IPS-15b (cell line): ENCODE measurements at regions not wholly inside any gene's neighbourhood (a gene's known extent, or its start where the extent isn't known, plus 50 kb on each side); places are given as distances from the start of the nearest gene placed in this dataset.
"Not testable (repeated sequence)": the region's sequence is repeated elsewhere in the genome, so short reads cannot be mapped to it uniquely, and the experiment has no call there.

Experiments
- H3K27me3 ChIP-seq: one replicate; pipeline ENCODE4 v1.6.1; 2013; ENCODE audit warnings: low read length; ENCODE audit not compliant: control insufficient read depth, insufficient read depth
- H3K36me3 ChIP-seq: one replicate; pipeline ENCODE4 v1.6.1; 2013; ENCODE audit warnings: low read length; ENCODE audit not compliant: control insufficient read depth, insufficient read depth
- H3K4me1 ChIP-seq: one replicate; pipeline ENCODE4 v1.6.1; 2013; ENCODE audit warnings: mild to moderate bottlenecking, low read length; ENCODE audit not compliant: control insufficient read depth, insufficient read depth
- H3K4me3 ChIP-seq: one replicate; pipeline ENCODE4 v1.5.1; 2013; ENCODE audit warnings: low read depth, low read length
- H3K9ac ChIP-seq: one replicate; pipeline ENCODE4 v1.6.1; 2013; ENCODE audit warnings: low read depth, mild to moderate bottlenecking, low read length
- H3K9me3 ChIP-seq: one replicate; pipeline ENCODE4 v1.6.1; 2013; ENCODE audit warnings: mild to moderate bottlenecking, low read length; ENCODE audit not compliant: control insufficient read depth, insufficient read depth

GRCh38 chr1:146318715-146319114 is 89.9 kb upstream of the NOTCH2NLA start:
- not testable (repeated sequence) for H3K36me3 ChIP-seq, H3K9me3 ChIP-seq, H3K4me1 ChIP-seq, H3K27me3 ChIP-seq, H3K4me3 ChIP-seq, H3K9ac ChIP-seq

GRCh38 chr1:146317785-146318184 is 89.0 kb upstream of the NOTCH2NLA start:
- H3K9ac ChIP-seq, H3K9me3 ChIP-seq, H3K4me1 ChIP-seq, H3K27me3 ChIP-seq, H3K36me3 ChIP-seq, H3K4me3 ChIP-seq: not testable (repeated sequence)

GRCh38 chr1:146314449-146315246 is 85.8 kb upstream of the NOTCH2NLA start:
- H3K36me3 ChIP-seq, H3K9me3 ChIP-seq, H3K27me3 ChIP-seq, H3K4me1 ChIP-seq, H3K4me3 ChIP-seq, H3K9ac ChIP-seq: not testable (repeated sequence)

- not testable (repeated sequence) for H3K36me3 ChIP-seq, H3K9ac ChIP-seq, H3K27me3 ChIP-seq, H3K4me3 ChIP-seq, H3K9me3 ChIP-seq, H3K4me1 ChIP-seq
These were observed 81.8 kb upstream of the NOTCH2NLA start for GRCh38 chr1:146310579-146310978.

- H3K27me3 ChIP-seq, H3K4me3 ChIP-seq, H3K9me3 ChIP-seq, H3K36me3 ChIP-seq, H3K4me1 ChIP-seq, H3K9ac ChIP-seq: not testable (repeated sequence)
These were observed 80.6 kb upstream of the NOTCH2NLA start for GRCh38 chr1:146309427-146309826.

GRCh38 chr1:146308892-146309291 is 80.1 kb upstream of the NOTCH2NLA start:
- H3K27me3 ChIP-seq, H3K36me3 ChIP-seq, H3K9ac ChIP-seq, H3K4me1 ChIP-seq, H3K9me3 ChIP-seq, H3K4me3 ChIP-seq: not testable (repeated sequence)

GRCh38 chr1:146308152-146308551 is 79.3 kb upstream of the NOTCH2NLA start:
- not testable (repeated sequence) for H3K9ac ChIP-seq, H3K27me3 ChIP-seq, H3K9me3 ChIP-seq, H3K36me3 ChIP-seq, H3K4me1 ChIP-seq, H3K4me3 ChIP-seq

GRCh38 chr1:146307632-146308031 is 78.8 kb upstream of the NOTCH2NLA start:
- not testable (repeated sequence) for H3K4me1 ChIP-seq, H3K4me3 ChIP-seq, H3K9me3 ChIP-seq, H3K27me3 ChIP-seq, H3K9ac ChIP-seq, H3K36me3 ChIP-seq

- H3K9me3 ChIP-seq, H3K4me3 ChIP-seq, H3K27me3 ChIP-seq, H3K36me3 ChIP-seq, H3K4me1 ChIP-seq, H3K9ac ChIP-seq: not testable (repeated sequence)
These were observed 77.8 kb upstream of the NOTCH2NLA start for GRCh38 chr1:146306651-146307050.

GRCh38 chr1:146305442-146305841 is 76.6 kb upstream of the NOTCH2NLA start:
- not testable (repeated sequence) for H3K9me3 ChIP-seq, H3K36me3 ChIP-seq, H3K27me3 ChIP-seq, H3K4me3 ChIP-seq, H3K9ac ChIP-seq, H3K4me1 ChIP-seq

- not testable (repeated sequence) for H3K27me3 ChIP-seq, H3K9me3 ChIP-seq, H3K36me3 ChIP-seq, H3K9ac ChIP-seq, H3K4me3 ChIP-seq, H3K4me1 ChIP-seq
These were observed 69.7 kb upstream of the NOTCH2NLA start for GRCh38 chr1:146298575-146298897.

GRCh38 chr1:146297781-146298574 is 69.2 kb upstream of the NOTCH2NLA start:
- not testable (repeated sequence) for H3K4me3 ChIP-seq, H3K27me3 ChIP-seq, H3K4me1 ChIP-seq, H3K9ac ChIP-seq, H3K36me3 ChIP-seq, H3K9me3 ChIP-seq
